ENCODE measurements at regions not wholly inside any gene's neighbourhood (a gene's known extent, or its start where the extent isn't known, plus 50 kb on each side); places are given as distances from the start of the nearest gene placed in this dataset.

GRCh38 chr5:87876616-87877015, 392.0 kb downstream of the TMEM161B start:
- DNase-seq (ENCODE audit: low read depth in 2 of 2): no peak

GRCh38 chr5:87872986-87873385, 395.7 kb downstream of the TMEM161B start:
- DNase-seq (ENCODE audit: low read depth in 2 of 2): no peak

GRCh38 chr5:87868792-87869191, 399.9 kb downstream of the TMEM161B start:
- DNase-seq (ENCODE audit: low read depth in 2 of 2): no peak

GRCh38 chr5:87867281-87867680, 401.4 kb downstream of the TMEM161B start:
- no peak for DNase-seq (ENCODE audit: low read depth in 2 of 2)

GRCh38 chr5:87853541-87853940, 415.1 kb downstream of the TMEM161B start:
- DNase-seq (ENCODE audit: low read depth in 2 of 2): no peak

- DNase-seq (ENCODE audit: low read depth in 2 of 2): no peak
These were observed 417.0 kb downstream of the TMEM161B start for GRCh38 chr5:87851603-87852002.

GRCh38 chr5:87850843-87851242, 417.8 kb downstream of the TMEM161B start:
- no peak for DNase-seq (ENCODE audit: low read depth in 2 of 2)

- DNase-seq (ENCODE audit: low read depth in 2 of 2): no peak
These were observed 422.9 kb downstream of the TMEM161B start for GRCh38 chr5:87845734-87846133.

GRCh38 chr5:87844866-87845265, 423.8 kb downstream of the TMEM161B start:
- no peak for DNase-seq (ENCODE audit: low read depth in 2 of 2)

- DNase-seq (ENCODE audit: low read depth in 2 of 2): no peak
These were observed 424.2 kb downstream of the TMEM161B start for GRCh38 chr5:87844449-87844848.

GRCh38 chr5:87836696-87837095, 424.0 kb upstream of the CCNH start:
- DNase-seq (ENCODE audit: low read depth in 2 of 2): no peak

GRCh38 chr5:87831499-87831898, 418.8 kb upstream of the CCNH start:
- DNase-seq (ENCODE audit: low read depth in 2 of 2): no peak

- no peak for DNase-seq (ENCODE audit: low read depth in 2 of 2)
These were observed 416.5 kb upstream of the CCNH start for GRCh38 chr5:87829217-87829551.

- DNase-seq (ENCODE audit: low read depth in 2 of 2): no peak
These were observed 416.0 kb upstream of the CCNH start for GRCh38 chr5:87828545-87829216.

GRCh38 chr5:87827539-87827938, 414.8 kb upstream of the CCNH start:
- DNase-seq (ENCODE audit: low read depth in 2 of 2): no peak

- no peak for DNase-seq (ENCODE audit: low read depth in 2 of 2)
These were observed 413.8 kb upstream of the CCNH start for GRCh38 chr5:87826507-87826906.

- DNase-seq (ENCODE audit: low read depth in 2 of 2): no peak
These were observed 412.9 kb upstream of the CCNH start for GRCh38 chr5:87825583-87825982.

GRCh38 chr5:87807783-87808182, 395.1 kb upstream of the CCNH start:
- DNase-seq (ENCODE audit: low read depth in 2 of 2): no peak

GRCh38 chr5:87803352-87803751, 390.6 kb upstream of the CCNH start:
- DNase-seq (ENCODE audit: low read depth in 2 of 2): no peak

- no peak for DNase-seq (ENCODE audit: low read depth in 2 of 2)
These were observed 379.1 kb upstream of the CCNH start for GRCh38 chr5:87791869-87792268.

GRCh38 chr5:87788416-87788815, 375.7 kb upstream of the CCNH start:
- no peak for DNase-seq (ENCODE audit: low read depth in 2 of 2)

GRCh38 chr5:87787625-87788256, 375.0 kb upstream of the CCNH start:
- DNase-seq (ENCODE audit: low read depth in 2 of 2): no peak

- DNase-seq (ENCODE audit: low read depth in 2 of 2): no peak
These were observed 374.4 kb upstream of the CCNH start for GRCh38 chr5:87787086-87787485.

GRCh38 chr5:87786471-87786870, 373.7 kb upstream of the CCNH start:
- DNase-seq (ENCODE audit: low read depth in 2 of 2): no peak
